MM.1S (cell line): ENCODE measurements at regions not wholly inside any gene's neighbourhood (a gene's known extent, or its start where the extent isn't known, plus 50 kb on each side); places are given as distances from the start of the nearest gene placed in this dataset.

Experiments used
- DNase-seq: peaks from one replicate; pipeline ENCODE4 v3.0.0-alpha.2; 2015
- H2AFZ ChIP-seq: fragments of 300-600 bp; sonication (generic); 2 replicates; pipeline ENCODE4 v1.6.0; 2016; ENCODE audit warnings: antibody characterized with exemption, low read length
- H3F3A ChIP-seq: fragments of 300-600 bp; sonication (generic); 2 replicates; pipeline ENCODE4 v1.6.1; 2016; ENCODE audit warnings: mild to moderate bottlenecking, antibody characterized with exemption, low read length, moderate library complexity, mixed read lengths; ENCODE audit not compliant: insufficient read depth
- H3K27ac ChIP-seq: fragments of 300-600 bp; sonication (generic); 2 replicates; pipeline ENCODE4 v1.5.1; 2016; ENCODE audit warnings: mild to moderate bottlenecking, low read length
- H3K27me3 ChIP-seq: fragments of 300-600 bp; sonication (generic); replicated peaks from 2 replicates; pipeline ENCODE4 v1.6.0; 2016; ENCODE audit warnings: low read length; ENCODE audit not compliant: insufficient read depth
- H3K36me3 ChIP-seq: fragments of 300-600 bp; sonication (generic); replicated peaks from 2 replicates; pipeline ENCODE4 v1.6.1; 2016; ENCODE audit warnings: mild to moderate bottlenecking, low read length, mixed read lengths; ENCODE audit not compliant: insufficient read depth
- H3K4me1 ChIP-seq: fragments of 300-600 bp; sonication (generic); 2 replicates; pipeline ENCODE4 v1.6.1; 2016; ENCODE audit warnings: low read length, mixed read lengths
- H3K4me2 ChIP-seq: fragments of 300-600 bp; sonication (generic); 2 replicates; pipeline ENCODE4 v1.6.0; 2016; ENCODE audit warnings: low read depth, low read length
- H3K4me3 ChIP-seq: fragments of 300-600 bp; sonication (generic); 2 replicates; pipeline ENCODE4 v1.5.1; 2016; ENCODE audit warnings: low read length, mixed read lengths
- H3K79me2 ChIP-seq: fragments of 300-600 bp; sonication (generic); 2 replicates; pipeline ENCODE4 v1.6.1; 2016; ENCODE audit warnings: mixed run types, low read length, mixed read lengths
- H3K9ac ChIP-seq: fragments of 300-600 bp; sonication (generic); 2 replicates; pipeline ENCODE4 v1.6.1; 2016; ENCODE audit warnings: low read length, mixed read lengths
- H3K9me2 ChIP-seq: fragments of 300-600 bp; sonication (generic); replicated peaks from 2 replicates; pipeline ENCODE4 v1.6.1; 2016; ENCODE audit warnings: mild to moderate bottlenecking, low read length, mixed read lengths; ENCODE audit not compliant: insufficient read depth
- H3K9me3 ChIP-seq: fragments of 300-600 bp; sonication (generic); replicated peaks from 2 replicates; pipeline ENCODE4 v1.6.1; 2016; ENCODE audit warnings: mild to moderate bottlenecking, low read length, mixed read lengths; ENCODE audit not compliant: insufficient read depth
- H4K20me1 ChIP-seq: fragments of 300-600 bp; sonication (generic); 2 replicates; pipeline ENCODE4 v1.6.1; 2016; ENCODE audit warnings: mild to moderate bottlenecking, low read length, moderate library complexity, mixed read lengths; ENCODE audit not compliant: insufficient read depth
- EZH2 ChIP-seq: fragments of 300-600 bp; sonication (generic); optimal IDR thresholded peaks from 2 replicates; pipeline ENCODE3; 2017; ENCODE audit warnings: low read depth, mild to moderate bottlenecking, antibody characterized with exemption, low read length, mixed read lengths
- EZH2phosphoT487 ChIP-seq: fragments of 300-600 bp; sonication (generic); IDR thresholded peaks from 2 replicates; pipeline ENCODE4 v1.6.1; 2018; ENCODE audit warnings: antibody characterized with exemption, low read length
- TF ChIP-seq, protein P1 (sequence below): fragments of 300-600 bp; sonication (generic); IDR thresholded peaks from 2 replicates; pipeline ENCODE4 v1.5.1; 2016; ENCODE audit warnings: antibody characterized with exemption, low read length, mixed read lengths

- H3F3A ChIP-seq = no peaks in the 10 kb centered on the region
- DNase-seq = no peak
- H4K20me1 ChIP-seq = no peaks in the 10 kb centered on the region
- no peak overlapping the region for H2AFZ ChIP-seq
- H3K4me1 ChIP-seq = no peaks in the 10 kb centered on the region
- H3K36me3 ChIP-seq = no peaks in the 10 kb centered on the region
- no peak overlapping the region for H3K9ac ChIP-seq
- no peak overlapping the region for H3K4me3 ChIP-seq
- H3K79me2 ChIP-seq = no peaks in the 10 kb centered on the region
- no peak overlapping the region for H3K27ac ChIP-seq
- no peaks in the 10 kb centered on the region for H3K27me3 ChIP-seq
- no peaks in the 10 kb centered on the region for H3K9me2 ChIP-seq
- H3K9me3 ChIP-seq = no peaks in the 10 kb centered on the region
- no peak overlapping the region for H3K4me2 ChIP-seq
- TF ChIP-seq EZH2phosphoT487 = no peak
These were observed 177.7 kb upstream of the FRMD6 start for GRCh38 chr14:51473808-51474565.

- no peak for DNase-seq
- Histone ChIP-seq H3K27ac (no peak overlapping the region), H3K4me3 (no peak overlapping the region), H2AFZ (no peak overlapping the region), H3K9ac (no peak overlapping the region), H3K4me2 (no peak overlapping the region), H3K9me3 (no peaks in the 10 kb centered on the region), H3K4me1 (no peaks in the 10 kb centered on the region), H4K20me1 (no peaks in the 10 kb centered on the region), H3K79me2 (no peaks in the 10 kb centered on the region), H3K9me2 (no peaks in the 10 kb centered on the region), H3K36me3 (no peaks in the 10 kb centered on the region), H3F3A (no peaks in the 10 kb centered on the region), H3K27me3 (no peaks in the 10 kb centered on the region)
- TF ChIP-seq, protein P1, sequence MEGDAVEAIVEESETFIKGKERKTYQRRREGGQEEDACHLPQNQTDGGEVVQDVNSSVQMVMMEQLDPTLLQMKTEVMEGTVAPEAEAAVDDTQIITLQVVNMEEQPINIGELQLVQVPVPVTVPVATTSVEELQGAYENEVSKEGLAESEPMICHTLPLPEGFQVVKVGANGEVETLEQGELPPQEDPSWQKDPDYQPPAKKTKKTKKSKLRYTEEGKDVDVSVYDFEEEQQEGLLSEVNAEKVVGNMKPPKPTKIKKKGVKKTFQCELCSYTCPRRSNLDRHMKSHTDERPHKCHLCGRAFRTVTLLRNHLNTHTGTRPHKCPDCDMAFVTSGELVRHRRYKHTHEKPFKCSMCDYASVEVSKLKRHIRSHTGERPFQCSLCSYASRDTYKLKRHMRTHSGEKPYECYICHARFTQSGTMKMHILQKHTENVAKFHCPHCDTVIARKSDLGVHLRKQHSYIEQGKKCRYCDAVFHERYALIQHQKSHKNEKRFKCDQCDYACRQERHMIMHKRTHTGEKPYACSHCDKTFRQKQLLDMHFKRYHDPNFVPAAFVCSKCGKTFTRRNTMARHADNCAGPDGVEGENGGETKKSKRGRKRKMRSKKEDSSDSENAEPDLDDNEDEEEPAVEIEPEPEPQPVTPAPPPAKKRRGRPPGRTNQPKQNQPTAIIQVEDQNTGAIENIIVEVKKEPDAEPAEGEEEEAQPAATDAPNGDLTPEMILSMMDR = no peak
- no peak for TF ChIP-seq EZH2
- TF ChIP-seq EZH2phosphoT487 = no peak
These were observed 176.9 kb upstream of the FRMD6 start for GRCh38 chr14:51474854-51475253.

- TF ChIP-seq EZH2 = no peak
- TF ChIP-seq EZH2phosphoT487 = no peak
- TF ChIP-seq, protein P1 = no peak
- Histone ChIP-seq H3K36me3 (no peaks in the 10 kb centered on the region), H3K9me2 (no peaks in the 10 kb centered on the region), H3K27ac (no peak overlapping the region), H2AFZ (no peak overlapping the region), H3K4me3 (no peak overlapping the region), H3F3A (no peaks in the 10 kb centered on the region), H3K4me2 (no peak overlapping the region), H3K79me2 (no peaks in the 10 kb centered on the region), H3K4me1 (no peaks in the 10 kb centered on the region), H3K27me3 (no peaks in the 10 kb centered on the region), H3K9me3 (no peaks in the 10 kb centered on the region), H3K9ac (no peak overlapping the region), H4K20me1 (no peaks in the 10 kb centered on the region)
- no peak for DNase-seq
These were observed 173.5 kb upstream of the FRMD6 start for GRCh38 chr14:51478175-51478621.

- Histone ChIP-seq H3K4me1 (no peaks in the 10 kb centered on the region), H3F3A (no peaks in the 10 kb centered on the region), H3K27ac (no peak overlapping the region), H3K4me2 (no peak overlapping the region), H3K9ac (no peak overlapping the region), H3K27me3 (no peaks in the 10 kb centered on the region), H3K9me3 (no peaks in the 10 kb centered on the region), H3K36me3 (no peaks in the 10 kb centered on the region), H3K4me3 (no peak overlapping the region), H2AFZ (no peak overlapping the region), H4K20me1 (no peaks in the 10 kb centered on the region), H3K79me2 (no peaks in the 10 kb centered on the region), H3K9me2 (no peaks in the 10 kb centered on the region)
- no peak for TF ChIP-seq EZH2
- TF ChIP-seq, protein P1 = no peak
- TF ChIP-seq EZH2phosphoT487 = no peak
- no peak for DNase-seq
These were observed 172.0 kb upstream of the FRMD6 start for GRCh38 chr14:51479584-51480325.
